ENCODE measurements at regions not wholly inside any gene's neighbourhood (a gene's known extent, or its start where the extent isn't known, plus 50 kb on each side); places are given as distances from the start of the nearest gene placed in this dataset.

- Mint-ChIP-seq H3K9me3 (ENCODE audit: unreplicated experiment) (no peaks in the 10 kb centered on the region), H3K27ac (ENCODE audit: unreplicated experiment) (no peak overlapping the region), H3K27me3 (ENCODE audit: unreplicated experiment) (no peaks in the 10 kb centered on the region), H3K4me1 (ENCODE audit: low read depth, unreplicated experiment) (no peaks in the 10 kb centered on the region), H3K4me3 (ENCODE audit: unreplicated experiment) (no peak overlapping the region), H3K36me3 (ENCODE audit: unreplicated experiment) (no peaks in the 10 kb centered on the region)
- no peak for TF ChIP-seq CTCF (IDR thresholded peaks at IDR 0.05; ENCODE audit: partially characterized antibody, unreplicated experiment)
- DNase-seq, result no peak
Measured at GRCh38 chr6:121811106-121811505, 375.7 kb downstream of the GJA1 start.

GRCh38 chr6:121816361-121816760 is 380.9 kb downstream of the GJA1 start:
- H3K36me3 Mint-ChIP-seq (ENCODE audit: unreplicated experiment), result peaks cover 17% of the 10 kb centered on the region
- peak overlapping the region; percentile 17 for H3K27ac Mint-ChIP-seq (ENCODE audit: unreplicated experiment)
- peaks cover 2% of the 10 kb centered on the region for H3K9me3 Mint-ChIP-seq (ENCODE audit: unreplicated experiment)
- DNase-seq, result no peak
- TF ChIP-seq CTCF (IDR thresholded peaks at IDR 0.05; ENCODE audit: partially characterized antibody, unreplicated experiment), result no peak
- H3K4me3 Mint-ChIP-seq (ENCODE audit: unreplicated experiment), result no peak overlapping the region
- no peaks in the 10 kb centered on the region for H3K27me3 Mint-ChIP-seq (ENCODE audit: unreplicated experiment)
- H3K4me1 Mint-ChIP-seq (ENCODE audit: low read depth, unreplicated experiment), result no peaks in the 10 kb centered on the region

GRCh38 chr6:121816906-121817540 is 381.6 kb downstream of the GJA1 start:
- Mint-ChIP-seq H3K9me3 (ENCODE audit: unreplicated experiment) (peaks cover 4% of the 10 kb centered on the region), H3K4me3 (ENCODE audit: unreplicated experiment) (no peak overlapping the region), H3K36me3 (ENCODE audit: unreplicated experiment) (peaks cover 17% of the 10 kb centered on the region), H3K27ac (ENCODE audit: unreplicated experiment) (no peak overlapping the region), H3K27me3 (ENCODE audit: unreplicated experiment) (no peaks in the 10 kb centered on the region), H3K4me1 (ENCODE audit: low read depth, unreplicated experiment) (peaks cover 4% of the 10 kb centered on the region)
- no peak for TF ChIP-seq CTCF (IDR thresholded peaks at IDR 0.05; ENCODE audit: partially characterized antibody, unreplicated experiment)
- no peak for DNase-seq

GRCh38 chr6:121823437-121823851 is 388.0 kb downstream of the GJA1 start:
- no peak for DNase-seq
- Mint-ChIP-seq H3K4me1 (ENCODE audit: low read depth, unreplicated experiment) (peaks cover 15% of the 10 kb centered on the region), H3K4me3 (ENCODE audit: unreplicated experiment) (no peak overlapping the region), H3K36me3 (ENCODE audit: unreplicated experiment) (peaks cover 17% of the 10 kb centered on the region), H3K27ac (ENCODE audit: unreplicated experiment) (no peak overlapping the region), H3K27me3 (ENCODE audit: unreplicated experiment) (no peaks in the 10 kb centered on the region), H3K9me3 (ENCODE audit: unreplicated experiment) (peaks cover 4% of the 10 kb centered on the region)
- TF ChIP-seq CTCF (IDR thresholded peaks at IDR 0.05; ENCODE audit: partially characterized antibody, unreplicated experiment), result no peak

- Mint-ChIP-seq H3K4me3 (ENCODE audit: unreplicated experiment) (no peak overlapping the region), H3K9me3 (ENCODE audit: unreplicated experiment) (peaks cover 2% of the 10 kb centered on the region), H3K36me3 (ENCODE audit: unreplicated experiment) (no peaks in the 10 kb centered on the region), H3K27ac (ENCODE audit: unreplicated experiment) (no peak overlapping the region), H3K4me1 (ENCODE audit: low read depth, unreplicated experiment) (peaks cover 15% of the 10 kb centered on the region), H3K27me3 (ENCODE audit: unreplicated experiment) (no peaks in the 10 kb centered on the region)
- DNase-seq, result no peak
- no peak for TF ChIP-seq CTCF (IDR thresholded peaks at IDR 0.05; ENCODE audit: partially characterized antibody, unreplicated experiment)
Measured at GRCh38 chr6:121826156-121826810, 390.8 kb downstream of the GJA1 start.
